ENCODE measurements at regions not wholly inside any gene's neighbourhood (a gene's known extent, or its start where the extent isn't known, plus 50 kb on each side); places are given as distances from the start of the nearest gene placed in this dataset.

GRCh38 chr11:70915158-70915985 lies 337.0 kb downstream of the SHANK2 start:
- POLR2A ChIA-PET: interaction anchor here (0.6 kb wide), 1 partner anchor 240 kb away, joined by 4 read pairs; no protein-coding TSS in a partner anchor
- H3K4me1 ChIP-seq (ENCODE audit: insufficient read depth, low read length): no peaks in the 10 kb centered on the region
- TF ChIP-seq ZNF552 (CRISPR knock-in tag; IDR thresholded peaks at IDR 0.05; ENCODE audit: borderline replicate concordance): no peak
- TF ChIP-seq ZNF598 (CRISPR knock-in tag; IDR thresholded peaks at IDR 0.05; ENCODE audit: borderline replicate concordance): no peak
- no peak for TF ChIP-seq ZBTB49 (CRISPR knock-in tag; IDR thresholded peaks at IDR 0.05; ENCODE audit: borderline replicate concordance)
- TF ChIP-seq MBD4 (IDR thresholded peaks at IDR 0.05; ENCODE audit: borderline replicate concordance, low read length): no peak
- TF ChIP-seq ZSCAN22 (CRISPR knock-in tag; IDR thresholded peaks at IDR 0.05): no peak
- TF ChIP-seq PREB (CRISPR knock-in tag; IDR thresholded peaks at IDR 0.05): no peak
- TF ChIP-seq NFE2L2 (IDR thresholded peaks at IDR 0.05; ENCODE audit: low read length): no peak
- TF ChIP-seq GATAD1 (CRISPR knock-in tag; IDR thresholded peaks at IDR 0.05): no peak
- no peak for TF ChIP-seq HBP1 (CRISPR knock-in tag; IDR thresholded peaks at IDR 0.05; ENCODE audit: low read depth)
- TF ChIP-seq ATM (IDR thresholded peaks at IDR 0.05; ENCODE audit: borderline replicate concordance): no peak
- TF ChIP-seq ZNF451 (CRISPR knock-in tag; IDR thresholded peaks at IDR 0.05): no peak
- no peak for TF ChIP-seq GTF3A (CRISPR knock-in tag; conservative IDR thresholded peaks at IDR 0.05)
- no peak for TF ChIP-seq BATF2 (CRISPR knock-in tag; IDR thresholded peaks at IDR 0.05)
- no peak for TF ChIP-seq ZNF232 (CRISPR knock-in tag; IDR thresholded peaks at IDR 0.05; ENCODE audit: borderline replicate concordance)
- no peak for TF ChIP-seq ZGPAT (CRISPR knock-in tag; IDR thresholded peaks at IDR 0.05)

More at GRCh38 chr11:70915158-70915985, 337.0 kb downstream of the SHANK2 start:
- H3K9ac ChIP-seq (ENCODE audit: insufficient read depth, low read depth, low read length): no peak overlapping the region
- no peaks in the 10 kb centered on the region for H3K27me3 ChIP-seq (ENCODE audit: control insufficient read depth in 1 of 2, insufficient read depth in 2 of 2, low read length in 2 of 2)
- CTCF ChIA-PET (ENCODE audit: low intra/inter-chr PET ratio, low total read pairs): no interaction called here
- peaks cover 3 to 12% of the 10 kb centered on the region in 2 experiments for H3K36me3 ChIP-seq (replicated peaks in 1 of 2; ENCODE audit: control insufficient read depth in 1 of 2, insufficient read depth in 2 of 2, low read length in 2 of 2)
- ATAC-seq: no peak
- H2AFZ ChIP-seq (ENCODE audit: low read length): no peak overlapping the region
- intact Hi-C loops (cut with micrococcal nuclease; ENCODE audit: unreplicated experiment) (no loop called here), in situ Hi-C loops (cut with HindIII; ENCODE audit: extremely low pct_ligation_motif_present, low pct_unique_long_range_greater_than_20kb) (no loop called here)
- H3K4me2 ChIP-seq (ENCODE audit: low read depth, low read length): no peak overlapping the region
- DNase-seq (ENCODE audit: low spot score): no peak
- H3K79me2 ChIP-seq (ENCODE audit: insufficient read depth, low read length): no peaks in the 10 kb centered on the region
- H4K20me1 ChIP-seq (ENCODE audit: insufficient read depth, low read length): peaks cover 21% of the 10 kb centered on the region; the same call in 1 of the 2 replicates
- FAIRE-seq: no peak
- no peak overlapping the region for H3K4me3 ChIP-seq (replicated peaks in 1 of 3; ENCODE audit: insufficient read depth in 1 of 3, low read depth in 2 of 3, low read length in 3 of 3)
- no peaks in the 10 kb centered on the region for H3K9me3 ChIP-seq (ENCODE audit: low read length)
- WGBS (ENCODE audit: low lambda C conversion rate): 96% methylated on average over 16 of the region's 17 CpGs
- no peak overlapping the region for H3K27ac ChIP-seq (ENCODE audit: extremely low read length, insufficient read depth, low read length)
- BruUV-seq (replicated peaks): no TSS peak
